GM12878 (cell line): ENCODE measurements at regions not wholly inside any gene's neighbourhood (a gene's known extent, or its start where the extent isn't known, plus 50 kb on each side); places are given as distances from the start of the nearest gene placed in this dataset.

Experiments used
- ATAC-seq: fragments of 200-7000 bp; cut with Tn5 transposase; 3 replicates; pipeline ENCODE4 v1.9.1; 2020; ENCODE audit warnings: mild to moderate bottlenecking, moderate library complexity
- BruUV-seq: library from RNA; stranded (reverse); fragments of 400-500 nt; replicated peaks from 2 replicates; lab custom pipeline; 2021; lab: Mats Ljungman, UMichigan
- CTCF ChIA-PET: fragments of 300-600 bp; sonication (Branson Sonifier 250); formaldehyde crosslinking; extraction: SDS; loops from one replicate; lab custom pipeline; 2021; ENCODE audit warnings: inconsistent platforms; lab: Yijun Ruan, JAX
- POLR2A ChIA-PET: fragments of 350-600 bp; formaldehyde crosslinking; extraction: SDS; loops from one replicate; lab custom pipeline; 2021; ENCODE audit warnings: inconsistent platforms; lab: Charles Lee
- RAD21 ChIA-PET: fragments of 300-600 bp; sonication (Branson Sonifier 250); formaldehyde crosslinking; loops from one replicate; lab custom pipeline; 2023; ENCODE audit warnings: antibody characterized with exemption; ENCODE audit not compliant: unreplicated experiment; lab: Charles Lee
- SMC1A ChIA-PET: fragments of 300-600 bp; sonication (Branson Sonifier 250); formaldehyde crosslinking; loops from one replicate; lab custom pipeline; 2023; ENCODE audit not compliant: unreplicated experiment, uncharacterized antibody; lab: Charles Lee
- DNase-seq: peaks from one replicate; pipeline ENCODE4 v3.0.0-alpha.2; 2011; ENCODE audit warnings: low read depth, low spot score
- FAIRE-seq: peaks from 3 replicates; lab custom pipeline; 2011; peaks lifted over from hg19 to GRCh38; lab: Jason Lieb, UNC
- H2AFZ ChIP-seq: 2 replicates; pipeline ENCODE4 v1.6.0; 2011; ENCODE audit warnings: low read depth, low read length, control low read depth; ENCODE audit not compliant: control insufficient read depth
- H3K27ac ChIP-seq: 2 replicates; pipeline ENCODE4 v1.5.1; 2011; ENCODE audit warnings: control low read depth; ENCODE audit not compliant: control insufficient read depth, insufficient read depth
- H3K27me3 ChIP-seq, 2 experiments: replicated peaks in 1 of 2; 2 replicates each; pipeline versions ENCODE4 v1.6.0 to v1.6.1; 2011; ENCODE audit warnings: low read length in 1 of 2; ENCODE audit not compliant: control insufficient read depth in 2 of 2, insufficient read depth in 2 of 2
- H3K36me3 ChIP-seq, 2 experiments: 2 replicates each; pipeline ENCODE4 v1.5.1; 2011; ENCODE audit warnings: low read length in 1 of 2; ENCODE audit not compliant: control insufficient read depth in 2 of 2, insufficient read depth in 2 of 2
- H3K4me1 ChIP-seq: 2 replicates; pipeline ENCODE4 v1.6.1; 2011; ENCODE audit warnings: mild to moderate bottlenecking, low read length, moderate library complexity, mixed read lengths; ENCODE audit not compliant: control insufficient read depth, insufficient read depth
- H3K4me2 ChIP-seq: 2 replicates; pipeline ENCODE4 v1.6.0; 2011; ENCODE audit warnings: control low read depth; ENCODE audit not compliant: control insufficient read depth, insufficient read depth
- H3K4me3 ChIP-seq: fragments of 200-600 bp; sonication (generic); 2 replicates; pipeline ENCODE4 v1.5.1; 2016
- H3K79me2 ChIP-seq: 2 replicates; pipeline ENCODE4 v1.6.0; 2011; ENCODE audit warnings: low read length; ENCODE audit not compliant: control insufficient read depth, insufficient read depth
- H3K9ac ChIP-seq: 2 replicates; pipeline ENCODE4 v1.8.0; 2011; ENCODE audit warnings: low read length, control low read depth, mixed read lengths; ENCODE audit not compliant: control insufficient read depth, insufficient read depth
- H3K9me3 ChIP-seq: replicated peaks from 3 replicates; pipeline ENCODE4 v1.5.1; 2011; ENCODE audit warnings: mild to moderate bottlenecking, low read length; ENCODE audit not compliant: control insufficient read depth, insufficient read depth
- H4K20me1 ChIP-seq: 2 replicates; pipeline ENCODE4 v1.6.0; 2011; ENCODE audit not compliant: control insufficient read depth, insufficient read depth
- EP300 ChIP-seq, 2 experiments: fragments of 150-350 bp in 1 of 2; IDR thresholded peaks; 2 replicates each; pipeline ENCODE4 v1.6.1; 2011 to 2012; ENCODE audit warnings: low read depth in 2 of 2, low read length in 2 of 2, borderline replicate concordance in 1 of 2, improper control_type of control experiment in 1 of 2, inconsistent platforms in 1 of 2; ENCODE audit not compliant: control insufficient read depth in 1 of 2
- HDAC2 ChIP-seq: fragments of 200-600 bp; sonication (generic); IDR thresholded peaks from 2 replicates; pipeline ENCODE4 v1.6.1; 2017
- IKZF2 ChIP-seq, 2 experiments: fragments of 450-650 bp; IDR thresholded peaks; 2 replicates each; pipeline ENCODE4 v1.6.1; 2017; ENCODE audit warnings: mild to moderate bottlenecking in 2 of 2, moderate library complexity in 2 of 2
- IRF5 ChIP-seq: fragments of 450-650 bp; IDR thresholded peaks from 2 replicates; pipeline ENCODE4 v1.6.1; 2017; ENCODE audit warnings: borderline replicate concordance
- MTA2 ChIP-seq: fragments of 450-650 bp; IDR thresholded peaks from 2 replicates; pipeline ENCODE4 v1.6.1; 2016; ENCODE audit warnings: low read depth, mild to moderate bottlenecking, moderate library complexity
- PML ChIP-seq: IDR thresholded peaks from 2 replicates; pipeline ENCODE4 v1.6.1; 2012; ENCODE audit warnings: low read length, inconsistent platforms
- RUNX3 ChIP-seq: IDR thresholded peaks from 2 replicates; pipeline ENCODE4 v1.6.1; 2012; ENCODE audit warnings: low read length, inconsistent platforms
- ZNF274 ChIP-seq: IDR thresholded peaks from one replicate; pipeline ENCODE4 v1.8.0; 2011; ENCODE audit not compliant: insufficient read length, insufficient read depth
- WGBS: methylation state at CpG from one replicate; pipeline ENCODE4 v1.1.6; 2016; ENCODE audit warnings: low lambda C conversion rate; ENCODE audit not compliant: insufficient replicate concordance, insufficient coverage; ENCODE audit errors: missing lambda C conversion rate; 5-methylcytosine and 5-hydroxymethylcytosine counted together
- in situ Hi-C: fragments of 300-500 bp; cut with MboI; formaldehyde crosslinking; loops from 9 replicates; pipeline ENCODE4 v1.14.3; 2018; ENCODE audit warnings: mixed read lengths
- intact Hi-C: fragments of 100-400 bp; cut with micrococcal nuclease; formaldehyde crosslinking; loops from one replicate; pipeline ENCODE4 v1.14.2; 2022; ENCODE audit not compliant: unreplicated experiment
- TF ChIP-seq, protein P1 (sequence below): IDR thresholded peaks from 2 replicates; pipeline ENCODE4 v1.6.1; 2012; ENCODE audit warnings: improper control_type of control experiment, low read depth, low read length; ENCODE audit not compliant: insufficient replicate concordance
- TF ChIP-seq, protein P2 (sequence below): fragments of 150-350 bp; IDR thresholded peaks from 2 replicates; pipeline ENCODE4 v1.6.1; 2014; ENCODE audit warnings: mild to moderate bottlenecking, low read depth, low read length

- intact Hi-C loops (no loop called here), in situ Hi-C loops (no loop called here)
- Histone ChIP-seq H3K4me2 (no peak overlapping the region), H3K9ac (no peak overlapping the region), H4K20me1 (no peaks in the 10 kb centered on the region), H3K9me3 (no peaks in the 10 kb centered on the region), H3K36me3 (no peaks in the 10 kb centered on the region), H2AFZ (no peak overlapping the region)
- ChIA-PET POLR2A (no interaction called here), SMC1A (interaction anchor here (1.1 kb wide), 1 partner anchor 23 kb away, joined by 4 read pairs; no protein-coding TSS in a partner anchor), RAD21 (no interaction called here)
- peak; percentile 87 for ATAC-seq
- FAIRE-seq, result no peak
- peak; percentile 60; the same call in 1 of the 2 replicates for TF ChIP-seq MTA2
- no peak for TF ChIP-seq PML
- 0 out of 2 replicates have a peak, but pooled peaks have one; percentile 7 for TF ChIP-seq RUNX3
- TF ChIP-seq, protein P1, sequence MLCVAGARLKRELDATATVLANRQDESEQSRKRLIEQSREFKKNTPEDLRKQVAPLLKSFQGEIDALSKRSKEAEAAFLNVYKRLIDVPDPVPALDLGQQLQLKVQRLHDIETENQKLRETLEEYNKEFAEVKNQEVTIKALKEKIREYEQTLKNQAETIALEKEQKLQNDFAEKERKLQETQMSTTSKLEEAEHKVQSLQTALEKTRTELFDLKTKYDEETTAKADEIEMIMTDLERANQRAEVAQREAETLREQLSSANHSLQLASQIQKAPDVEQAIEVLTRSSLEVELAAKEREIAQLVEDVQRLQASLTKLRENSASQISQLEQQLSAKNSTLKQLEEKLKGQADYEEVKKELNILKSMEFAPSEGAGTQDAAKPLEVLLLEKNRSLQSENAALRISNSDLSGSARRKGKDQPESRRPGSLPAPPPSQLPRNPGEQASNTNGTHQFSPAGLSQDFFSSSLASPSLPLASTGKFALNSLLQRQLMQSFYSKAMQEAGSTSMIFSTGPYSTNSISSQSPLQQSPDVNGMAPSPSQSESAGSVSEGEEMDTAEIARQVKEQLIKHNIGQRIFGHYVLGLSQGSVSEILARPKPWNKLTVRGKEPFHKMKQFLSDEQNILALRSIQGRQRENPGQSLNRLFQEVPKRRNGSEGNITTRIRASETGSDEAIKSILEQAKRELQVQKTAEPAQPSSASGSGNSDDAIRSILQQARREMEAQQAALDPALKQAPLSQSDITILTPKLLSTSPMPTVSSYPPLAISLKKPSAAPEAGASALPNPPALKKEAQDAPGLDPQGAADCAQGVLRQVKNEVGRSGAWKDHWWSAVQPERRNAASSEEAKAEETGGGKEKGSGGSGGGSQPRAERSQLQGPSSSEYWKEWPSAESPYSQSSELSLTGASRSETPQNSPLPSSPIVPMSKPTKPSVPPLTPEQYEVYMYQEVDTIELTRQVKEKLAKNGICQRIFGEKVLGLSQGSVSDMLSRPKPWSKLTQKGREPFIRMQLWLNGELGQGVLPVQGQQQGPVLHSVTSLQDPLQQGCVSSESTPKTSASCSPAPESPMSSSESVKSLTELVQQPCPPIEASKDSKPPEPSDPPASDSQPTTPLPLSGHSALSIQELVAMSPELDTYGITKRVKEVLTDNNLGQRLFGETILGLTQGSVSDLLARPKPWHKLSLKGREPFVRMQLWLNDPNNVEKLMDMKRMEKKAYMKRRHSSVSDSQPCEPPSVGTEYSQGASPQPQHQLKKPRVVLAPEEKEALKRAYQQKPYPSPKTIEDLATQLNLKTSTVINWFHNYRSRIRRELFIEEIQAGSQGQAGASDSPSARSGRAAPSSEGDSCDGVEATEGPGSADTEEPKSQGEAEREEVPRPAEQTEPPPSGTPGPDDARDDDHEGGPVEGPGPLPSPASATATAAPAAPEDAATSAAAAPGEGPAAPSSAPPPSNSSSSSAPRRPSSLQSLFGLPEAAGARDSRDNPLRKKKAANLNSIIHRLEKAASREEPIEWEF, result no peak
- TF ChIP-seq ZNF274, result no peak
- no peak for TF ChIP-seq IRF5
- TF ChIP-seq EP300 (IDR thresholded peaks at IDR 0.05; ENCODE audit: borderline replicate concordance in 1 of 2, control insufficient read depth in 1 of 2, low read depth in 2 of 2, low read length in 2 of 2), result peak; percentile 51 to 54; a peak in 3 of 4 replicates
- no peak for TF ChIP-seq IKZF2 (IDR thresholded peaks at IDR 0.05)
- TF ChIP-seq, protein P2, sequence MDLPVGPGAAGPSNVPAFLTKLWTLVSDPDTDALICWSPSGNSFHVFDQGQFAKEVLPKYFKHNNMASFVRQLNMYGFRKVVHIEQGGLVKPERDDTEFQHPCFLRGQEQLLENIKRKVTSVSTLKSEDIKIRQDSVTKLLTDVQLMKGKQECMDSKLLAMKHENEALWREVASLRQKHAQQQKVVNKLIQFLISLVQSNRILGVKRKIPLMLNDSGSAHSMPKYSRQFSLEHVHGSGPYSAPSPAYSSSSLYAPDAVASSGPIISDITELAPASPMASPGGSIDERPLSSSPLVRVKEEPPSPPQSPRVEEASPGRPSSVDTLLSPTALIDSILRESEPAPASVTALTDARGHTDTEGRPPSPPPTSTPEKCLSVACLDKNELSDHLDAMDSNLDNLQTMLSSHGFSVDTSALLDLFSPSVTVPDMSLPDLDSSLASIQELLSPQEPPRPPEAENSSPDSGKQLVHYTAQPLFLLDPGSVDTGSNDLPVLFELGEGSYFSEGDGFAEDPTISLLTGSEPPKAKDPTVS, result no peak
- no peak for TF ChIP-seq HDAC2
- TF ChIP-seq, all 136 proteins: peak for 3
- no TSS peak for BruUV-seq
- WGBS, result 14% methylated on average over 2 of the region's 2 CpGs
- Histone ChIP-seq H3K27ac (no peak overlapping the region), H3K27me3 (no peaks in the 10 kb centered on the region), H3K79me2 (no peaks in the 10 kb centered on the region), H3K4me3 (no peak overlapping the region), H3K4me1 (no peaks in the 10 kb centered on the region)
- CTCF ChIA-PET, result interaction anchor here (1.2 kb wide), 1 partner anchor 15 kb away, joined by 3 read pairs; no protein-coding TSS in a partner anchor
- no peak for DNase-seq
Measured at GRCh38 chr12:24084800-24085199, 135.3 kb upstream of the SOX5 start.
